Stomach (tissue), 4 donors: ENCODE measurements at regions not wholly inside any gene's neighbourhood (a gene's known extent, or its start where the extent isn't known, plus 50 kb on each side); places are given as distances from the start of the nearest gene placed in this dataset.

Source experiments
- CTCF ChIP-seq, 7 experiments: fragments of 450-650 bp in 4 of 7; fragments of 200-600 bp in 3 of 7; sonication (generic) in 3 of 7; IDR thresholded peaks; one replicate each; pipeline ENCODE4 v1.5.1; 2016 to 2019; ENCODE audit warnings: antibody characterized with exemption in 7 of 7, control low read depth in 2 of 7, mild to moderate bottlenecking in 1 of 7
- POLR2A ChIP-seq, 4 donors: fragments of 450-650 bp; IDR thresholded peaks; one replicate each; pipeline ENCODE4 v1.6.1; 2016; ENCODE audit warnings: antibody characterized with exemption in 4 of 4, control low read depth in 2 of 4, mild to moderate bottlenecking in 1 of 4, moderate library complexity in 1 of 4
- POLR2AphosphoS5 ChIP-seq, 3 donors: sonication (generic); formaldehyde crosslinking; IDR thresholded peaks; one replicate each; pipeline ENCODE4 v1.6.1; 2016; ENCODE audit warnings: antibody characterized with exemption in 3 of 3

GRCh38 chr2:212929116-212929515 is 222.3 kb downstream of the IKZF2 start:
- TF ChIP-seq POLR2AphosphoS5 (IDR thresholded peaks at IDR 0.05) (no peak), CTCF (IDR thresholded peaks at IDR 0.05) (no peak), POLR2A (IDR thresholded peaks at IDR 0.05) (no peak)
